ENCODE measurements at regions not wholly inside any gene's neighbourhood (a gene's known extent, or its start where the extent isn't known, plus 50 kb on each side); places are given as distances from the start of the nearest gene placed in this dataset.
"Not testable (repeated sequence)": the region's sequence is repeated elsewhere in the genome, so short reads cannot be mapped to it uniquely, and the experiment has no call there.

GRCh38 chr18:57881818-57882413, 78.8 kb upstream of the ATP8B1 start:
- DNase-seq (ENCODE audit: low spot score), result peak; percentile 94

GRCh38 chr18:57879924-57880323, 76.8 kb upstream of the ATP8B1 start:
- not testable (repeated sequence) for DNase-seq (ENCODE audit: low spot score)

GRCh38 chr18:57869221-57869620, 66.1 kb upstream of the ATP8B1 start:
- no peak for DNase-seq (ENCODE audit: low spot score)

- DNase-seq (ENCODE audit: low spot score), result no peak
Observed at GRCh38 chr18:57866355-57866754, 63.2 kb upstream of the ATP8B1 start.

- DNase-seq (ENCODE audit: low spot score), result no peak
Observed at GRCh38 chr18:57864615-57865121, 61.6 kb upstream of the ATP8B1 start.

- DNase-seq (ENCODE audit: low spot score), result no peak
Observed at GRCh38 chr18:57863706-57864105, 60.6 kb upstream of the ATP8B1 start.

GRCh38 chr18:57859314-57859713, 56.2 kb upstream of the ATP8B1 start:
- DNase-seq (ENCODE audit: low spot score), result no peak

GRCh38 chr18:57856557-57857280, 53.6 kb upstream of the ATP8B1 start:
- no peak for DNase-seq (ENCODE audit: low spot score)

- no peak for DNase-seq (ENCODE audit: low spot score)
Observed at GRCh38 chr18:57856128-57856527, 53.0 kb upstream of the ATP8B1 start.

GRCh38 chr18:57855551-57855950, 52.4 kb upstream of the ATP8B1 start:
- DNase-seq (ENCODE audit: low spot score), result no peak

GRCh38 chr18:57854726-57855125, 51.6 kb upstream of the ATP8B1 start:
- no peak for DNase-seq (ENCODE audit: low spot score)

GRCh38 chr18:57853864-57854263, 50.7 kb upstream of the ATP8B1 start:
- DNase-seq (ENCODE audit: low spot score), result no peak

- DNase-seq (ENCODE audit: low spot score), result no peak
Observed at GRCh38 chr18:57853133-57853532, 50.0 kb upstream of the ATP8B1 start.
